Fibroblast of lung (primary cell): ENCODE measurements at regions not wholly inside any gene's neighbourhood (a gene's known extent, or its start where the extent isn't known, plus 50 kb on each side); places are given as distances from the start of the nearest gene placed in this dataset.

Experiments used
- EZH2 ChIP-seq: IDR thresholded peaks from 2 replicates; pipeline ENCODE4 v1.5.1; 2012; ENCODE audit warnings: low read length, control low read depth, mild to moderate bottlenecking; ENCODE audit errors: missing control alignments
- TF ChIP-seq, protein P1 (sequence below), 2 donors: IDR thresholded peaks in 1 of 2; conservative IDR thresholded peaks in 1 of 2; 1 replicate in 1 of 2; 2 replicates in 1 of 2; pipeline ENCODE4 v1.5.1; 2011 to 2012; ENCODE audit warnings: low read length in 2 of 2, control low read depth in 1 of 2, inconsistent platforms in 1 of 2, low read depth in 1 of 2, mild to moderate bottlenecking in 1 of 2

DNA sequence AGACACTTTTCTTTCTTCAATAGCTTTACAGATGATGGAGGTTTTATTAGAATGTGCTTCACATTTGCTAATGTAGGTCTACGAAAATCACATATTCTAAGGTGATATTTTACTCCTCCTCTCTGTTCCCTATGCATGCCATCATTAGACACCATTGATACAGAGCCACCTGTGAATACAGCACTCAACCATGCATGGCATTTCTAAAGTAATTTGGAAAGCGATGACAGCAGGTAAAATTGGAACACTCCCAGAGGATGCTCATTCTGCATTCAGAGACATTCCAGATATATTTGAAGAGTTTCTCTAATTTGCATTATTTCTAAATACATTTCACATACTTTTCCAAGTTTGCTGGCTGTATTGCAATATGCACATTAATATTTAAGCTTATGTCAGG is 65.3 kb upstream of the RIT2 start:
- TF ChIP-seq, protein P1, sequence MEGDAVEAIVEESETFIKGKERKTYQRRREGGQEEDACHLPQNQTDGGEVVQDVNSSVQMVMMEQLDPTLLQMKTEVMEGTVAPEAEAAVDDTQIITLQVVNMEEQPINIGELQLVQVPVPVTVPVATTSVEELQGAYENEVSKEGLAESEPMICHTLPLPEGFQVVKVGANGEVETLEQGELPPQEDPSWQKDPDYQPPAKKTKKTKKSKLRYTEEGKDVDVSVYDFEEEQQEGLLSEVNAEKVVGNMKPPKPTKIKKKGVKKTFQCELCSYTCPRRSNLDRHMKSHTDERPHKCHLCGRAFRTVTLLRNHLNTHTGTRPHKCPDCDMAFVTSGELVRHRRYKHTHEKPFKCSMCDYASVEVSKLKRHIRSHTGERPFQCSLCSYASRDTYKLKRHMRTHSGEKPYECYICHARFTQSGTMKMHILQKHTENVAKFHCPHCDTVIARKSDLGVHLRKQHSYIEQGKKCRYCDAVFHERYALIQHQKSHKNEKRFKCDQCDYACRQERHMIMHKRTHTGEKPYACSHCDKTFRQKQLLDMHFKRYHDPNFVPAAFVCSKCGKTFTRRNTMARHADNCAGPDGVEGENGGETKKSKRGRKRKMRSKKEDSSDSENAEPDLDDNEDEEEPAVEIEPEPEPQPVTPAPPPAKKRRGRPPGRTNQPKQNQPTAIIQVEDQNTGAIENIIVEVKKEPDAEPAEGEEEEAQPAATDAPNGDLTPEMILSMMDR (conservative IDR thresholded peaks at IDR 0.05 in 1 of 2, IDR thresholded peaks at IDR 0.05 in 1 of 2; ENCODE audit: low read depth in 1 of 2, low read length in 2 of 2), result no peak
- TF ChIP-seq EZH2, result no peak
